Left lung (tissue), 4 donors: ENCODE measurements at regions not wholly inside any gene's neighbourhood (a gene's known extent, or its start where the extent isn't known, plus 50 kb on each side); places are given as distances from the start of the nearest gene placed in this dataset.

Experiments used
- ATAC-seq: fragments of 200-7000 bp; cut with Tn5 transposase; one replicate; pipeline ENCODE4 v1.9.1; 2020; ENCODE audit warnings: moderate library complexity
- DNase-seq, 4 donors: peaks; one replicate each; pipeline ENCODE4 v3.0.0-alpha.2; 2013 to 2020
- H3K27ac ChIP-seq, 2 donors: fragments of 200-600 bp; sonication (generic) in 1 of 2; one replicate each; pipeline versions ENCODE4 v1.5.0 to v1.8.0; 2020 to 2021
- H3K27me3 ChIP-seq, 2 donors: fragments of 200-600 bp; sonication (generic) in 1 of 2; one replicate each; pipeline versions ENCODE4 v1.5.0 to v1.8.0; 2020 to 2021
- H3K36me3 ChIP-seq, 2 donors: fragments of 200-600 bp; sonication (generic) in 1 of 2; one replicate each; pipeline versions ENCODE4 v1.5.0 to v1.8.0; 2020 to 2021
- H3K4me1 ChIP-seq, 2 donors: fragments of 200-600 bp; one replicate each; pipeline ENCODE4 v1.8.0; 2021
- H3K4me3 ChIP-seq, 2 donors: fragments of 200-600 bp; sonication (generic) in 1 of 2; one replicate each; pipeline versions ENCODE4 v1.5.0 to v1.8.0; 2020 to 2021; ENCODE audit warnings: mild to moderate bottlenecking in 1 of 2
- H3K9me3 ChIP-seq, 2 donors: fragments of 200-600 bp; sonication (generic) in 1 of 2; one replicate each; pipeline versions ENCODE4 v1.5.0 to v1.8.0; 2020 to 2021
- CTCF ChIP-seq, 2 donors: fragments of 200-600 bp; sonication (generic) in 1 of 2; IDR thresholded peaks; one replicate each; pipeline versions ENCODE4 v1.5.0 to v1.8.0; 2021; ENCODE audit warnings: antibody characterized with exemption in 2 of 2
- intact Hi-C, 2 donors: fragments of 100-400 bp; cut with DNase I; formaldehyde crosslinking; loops; one replicate each; pipeline versions ENCODE4 v1.11.2 to v1.14.2; 2022
- donor health status: DM: no; HTN: yes; CAD: no.
- donor health status: DM: no; HTN: no; CAD: no.

GRCh38 chr3:76566211-76566534 is 473.7 kb upstream of the ROBO2 start:
- Histone ChIP-seq H3K4me3 (no peak overlapping the region), H3K4me1 (no peaks in the 10 kb centered on the region), H3K9me3 (no peaks in the 10 kb centered on the region), H3K36me3 (no peaks in the 10 kb centered on the region), H3K27me3 (no peaks in the 10 kb centered on the region), H3K27ac (no peak overlapping the region)
- peak; percentile 93 for ATAC-seq
- intact Hi-C loops: no loop called here
- DNase-seq: peak in 1 of 4 donors; percentile 33
- TF ChIP-seq CTCF (IDR thresholded peaks at IDR 0.05): no peak

GRCh38 chr3:76566904-76567303 is 473.0 kb upstream of the ROBO2 start:
- no peaks in the 10 kb centered on the region for H3K4me1 ChIP-seq
- no peak overlapping the region for H3K27ac ChIP-seq
- DNase-seq (no peak), ATAC-seq (no peak)
- no peaks in the 10 kb centered on the region for H3K27me3 ChIP-seq
- H3K36me3 ChIP-seq: no peaks in the 10 kb centered on the region
- intact Hi-C loops: no loop called here
- H3K9me3 ChIP-seq: no peaks in the 10 kb centered on the region
- no peak for TF ChIP-seq CTCF (IDR thresholded peaks at IDR 0.05)
- H3K4me3 ChIP-seq: no peak overlapping the region

GRCh38 chr3:76570436-76571057 is 469.4 kb upstream of the ROBO2 start:
- intact Hi-C loops: no loop called here

GRCh38 chr3:76576201-76576600 is 463.7 kb upstream of the ROBO2 start:
- no peak for DNase-seq
- Histone ChIP-seq H3K27me3 (no peaks in the 10 kb centered on the region), H3K36me3 (no peaks in the 10 kb centered on the region), H3K4me3 (no peak overlapping the region), H3K4me1 (no peaks in the 10 kb centered on the region), H3K9me3 (no peaks in the 10 kb centered on the region), H3K27ac (no peak overlapping the region)
- intact Hi-C loops: no loop called here
- no peak for TF ChIP-seq CTCF (IDR thresholded peaks at IDR 0.05)
- no peak for ATAC-seq

More at GRCh38 chr3:76570436-76571057, 469.4 kb upstream of the ROBO2 start:
- H3K9me3 ChIP-seq: no peaks in the 10 kb centered on the region
- H3K4me3 ChIP-seq: no peak overlapping the region
- H3K4me1 ChIP-seq: no peaks in the 10 kb centered on the region
- H3K27ac ChIP-seq: no peak overlapping the region
- ATAC-seq (no peak), DNase-seq (no peak)
- H3K36me3 ChIP-seq: no peaks in the 10 kb centered on the region
- no peaks in the 10 kb centered on the region for H3K27me3 ChIP-seq
- TF ChIP-seq CTCF (IDR thresholded peaks at IDR 0.05): peak; percentile 44 to 52

- TF ChIP-seq CTCF (IDR thresholded peaks at IDR 0.05): no peak
- intact Hi-C loops: no loop called here
- no peaks in the 10 kb centered on the region for H3K27me3 ChIP-seq
- no peak overlapping the region for H3K27ac ChIP-seq
- no peak overlapping the region for H3K4me3 ChIP-seq
- DNase-seq (no peak), ATAC-seq (no peak)
- no peaks in the 10 kb centered on the region for H3K4me1 ChIP-seq
- H3K36me3 ChIP-seq: no peaks in the 10 kb centered on the region
- H3K9me3 ChIP-seq: no peaks in the 10 kb centered on the region
Observed at GRCh38 chr3:76582098-76582497, 457.8 kb upstream of the ROBO2 start.
